DOHH2 (cell line): ENCODE measurements at regions not wholly inside any gene's neighbourhood (a gene's known extent, or its start where the extent isn't known, plus 50 kb on each side); places are given as distances from the start of the nearest gene placed in this dataset.

Source experiments
- EZH2phosphoT487 ChIP-seq: fragments of 200-600 bp; sonication (generic); IDR thresholded peaks from 2 replicates; pipeline ENCODE4 v1.6.1; 2017; ENCODE audit warnings: borderline replicate concordance, mild to moderate bottlenecking, antibody characterized with exemption, low read length, moderate library complexity, mixed read lengths
- TF ChIP-seq, protein P1 (sequence below): fragments of 200-600 bp; sonication (generic); IDR thresholded peaks from one replicate; pipeline ENCODE4 v1.5.1; 2014; ENCODE audit warnings: antibody characterized with exemption, mild to moderate bottlenecking, low read depth, low read length; ENCODE audit not compliant: poor library complexity, severe bottlenecking

DNA sequence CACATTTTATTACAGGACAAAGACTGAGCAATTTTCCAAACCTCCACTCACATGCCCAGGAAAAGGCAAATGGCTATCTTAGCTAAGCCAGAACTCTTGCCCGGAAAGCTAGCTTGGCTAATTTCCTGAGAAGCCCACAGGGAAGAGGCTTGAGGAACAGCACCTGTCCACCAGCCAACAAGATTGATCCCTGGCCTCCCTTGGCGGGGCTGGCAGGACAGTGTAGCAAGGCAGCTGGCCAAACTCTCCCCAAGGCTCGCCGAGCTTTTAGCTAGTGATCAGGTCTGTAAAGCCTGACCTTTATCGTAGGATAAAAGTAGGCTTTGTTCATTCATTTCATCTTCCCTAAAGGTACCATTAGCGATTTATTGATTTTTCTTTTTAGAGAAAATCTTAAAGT lies 101.4 kb downstream of the UQCRFS1 start:
- TF ChIP-seq, protein P1, sequence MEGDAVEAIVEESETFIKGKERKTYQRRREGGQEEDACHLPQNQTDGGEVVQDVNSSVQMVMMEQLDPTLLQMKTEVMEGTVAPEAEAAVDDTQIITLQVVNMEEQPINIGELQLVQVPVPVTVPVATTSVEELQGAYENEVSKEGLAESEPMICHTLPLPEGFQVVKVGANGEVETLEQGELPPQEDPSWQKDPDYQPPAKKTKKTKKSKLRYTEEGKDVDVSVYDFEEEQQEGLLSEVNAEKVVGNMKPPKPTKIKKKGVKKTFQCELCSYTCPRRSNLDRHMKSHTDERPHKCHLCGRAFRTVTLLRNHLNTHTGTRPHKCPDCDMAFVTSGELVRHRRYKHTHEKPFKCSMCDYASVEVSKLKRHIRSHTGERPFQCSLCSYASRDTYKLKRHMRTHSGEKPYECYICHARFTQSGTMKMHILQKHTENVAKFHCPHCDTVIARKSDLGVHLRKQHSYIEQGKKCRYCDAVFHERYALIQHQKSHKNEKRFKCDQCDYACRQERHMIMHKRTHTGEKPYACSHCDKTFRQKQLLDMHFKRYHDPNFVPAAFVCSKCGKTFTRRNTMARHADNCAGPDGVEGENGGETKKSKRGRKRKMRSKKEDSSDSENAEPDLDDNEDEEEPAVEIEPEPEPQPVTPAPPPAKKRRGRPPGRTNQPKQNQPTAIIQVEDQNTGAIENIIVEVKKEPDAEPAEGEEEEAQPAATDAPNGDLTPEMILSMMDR, result no peak
- TF ChIP-seq EZH2phosphoT487, result no peak
